Hepatocyte (in vitro differentiated cells): ENCODE measurements at regions not wholly inside any gene's neighbourhood (a gene's known extent, or its start where the extent isn't known, plus 50 kb on each side); places are given as distances from the start of the nearest gene placed in this dataset.

Source experiments
- CTCF ChIP-seq: fragments of 200-600 bp; sonication (generic); IDR thresholded peaks from 2 replicates; pipeline ENCODE4 v1.5.1; 2016; ENCODE audit warnings: antibody characterized with exemption, mild to moderate bottlenecking; ENCODE audit not compliant: poor library complexity
- EZH2 ChIP-seq: fragments of 200-600 bp; sonication (generic); IDR thresholded peaks from 2 replicates; pipeline ENCODE4 v1.6.1; 2016; ENCODE audit warnings: antibody characterized with exemption, mild to moderate bottlenecking, borderline replicate concordance
- EZH2phosphoT487 ChIP-seq: fragments of 200-600 bp; sonication (generic); IDR thresholded peaks from one replicate; pipeline ENCODE4 v1.6.1; 2018; ENCODE audit warnings: antibody characterized with exemption, mild to moderate bottlenecking, low read depth, moderate library complexity; ENCODE audit not compliant: unreplicated experiment, severe bottlenecking

GRCh38 chr12:66799551-66799950, 120.7 kb upstream of the GRIP1 start:
- TF ChIP-seq CTCF = no peak
- TF ChIP-seq EZH2 = no peak
- TF ChIP-seq EZH2phosphoT487 = no peak
